Stomach (tissue), 8 donors: ENCODE measurements at regions not wholly inside any gene's neighbourhood (a gene's known extent, or its start where the extent isn't known, plus 50 kb on each side); places are given as distances from the start of the nearest gene placed in this dataset.
"Not testable (repeated sequence)": the region's sequence is repeated elsewhere in the genome, so short reads cannot be mapped to it uniquely, and the experiment has no call there.

ENCODE experiments used
- DNase-seq, 2 donors: peaks; one replicate each; pipeline versions ENCODE4 v3.0.0 to v3.0.0-alpha.2; 2013 to 2019
- H3K27ac ChIP-seq, 5 donors: fragments of 200-600 bp in 4 of 5; sonication (generic) in 4 of 5; one replicate each; pipeline ENCODE4 v1.5.1; 2013 to 2019; ENCODE audit warnings: mild to moderate bottlenecking in 1 of 5, moderate library complexity in 1 of 5
- H3K27me3 ChIP-seq, 3 donors: fragments of 200-600 bp; sonication (generic); one replicate each; pipeline ENCODE4 v1.5.1; 2017 to 2019; ENCODE audit warnings: mixed run types in 1 of 3
- H3K36me3 ChIP-seq, 4 donors: fragments of 200-600 bp; sonication (generic); 1 replicate in 3 of 4; 2 replicates in 1 of 4; pipeline ENCODE4 v1.5.1; 2016 to 2019
- H3K4me1 ChIP-seq, 4 donors: fragments of 200-600 bp; sonication (generic); one replicate each; pipeline ENCODE4 v1.5.1; 2016 to 2019
- H3K4me3 ChIP-seq, 4 donors: fragments of 200-600 bp; sonication (generic) in 3 of 4; one replicate each; pipeline ENCODE4 v1.5.1; 2016 to 2019; ENCODE audit warnings: mild to moderate bottlenecking in 1 of 4
- H3K9me3 ChIP-seq, 4 donors: fragments of 200-600 bp; sonication (generic); one replicate each; pipeline ENCODE4 v1.5.1; 2016 to 2019
- CTCF ChIP-seq, 7 experiments: fragments of 450-650 bp in 4 of 7; fragments of 200-600 bp in 3 of 7; sonication (generic) in 3 of 7; IDR thresholded peaks; one replicate each; pipeline ENCODE4 v1.5.1; 2016 to 2019; ENCODE audit warnings: antibody characterized with exemption in 7 of 7, control low read depth in 2 of 7, mild to moderate bottlenecking in 1 of 7
- EP300 ChIP-seq: sonication (generic); formaldehyde crosslinking; IDR thresholded peaks from one replicate; pipeline ENCODE4 v1.6.1; 2017; ENCODE audit warnings: antibody characterized with exemption
- POLR2A ChIP-seq, 4 donors: fragments of 450-650 bp; IDR thresholded peaks; one replicate each; pipeline ENCODE4 v1.6.1; 2016; ENCODE audit warnings: antibody characterized with exemption in 4 of 4, control low read depth in 2 of 4, mild to moderate bottlenecking in 1 of 4, moderate library complexity in 1 of 4
- POLR2AphosphoS5 ChIP-seq, 3 donors: sonication (generic); formaldehyde crosslinking; IDR thresholded peaks; one replicate each; pipeline ENCODE4 v1.6.1; 2016; ENCODE audit warnings: antibody characterized with exemption in 3 of 3
- WGBS, 5 donors: extraction: QIAGEN DNeasy Blood & Tissue Kit in 3 of 5; methylation state at CpG; one replicate each; pipeline versions ENCODE4 v1.1.5 to v1.1.7; 2013 to 2018; 5-methylcytosine and 5-hydroxymethylcytosine counted together
- intact Hi-C: fragments of 100-400 bp; cut with DNase I; formaldehyde crosslinking; loops from one replicate; pipeline ENCODE4 v1.15.1; 2023; ENCODE audit warnings: low total_unique reads
- donor health status: healthy with polysubstance abuse.
- donor health status: Bipolar disorder and iron deficiency.
- donor health status: healthy.

GRCh38 chr3:139123377-139124095 is 78.8 kb upstream of the PRR23C start:
- peaks cover 0 to 8% (median 0%) of the 10 kb centered on the region in 4 donors for H3K4me1 ChIP-seq
- 68 to 77% (median 75%) methylated on average over 10 of the region's 10 CpGs for WGBS, 5 donors
- intact Hi-C loops = no loop called here
- DNase-seq = no peak
- no peaks in the 10 kb centered on the region for H3K36me3 ChIP-seq
- no peak overlapping the region for H3K27ac ChIP-seq
- no peak overlapping the region for H3K4me3 ChIP-seq
- no peaks in the 10 kb centered on the region for H3K27me3 ChIP-seq
- no peak for TF ChIP-seq CTCF (IDR thresholded peaks at IDR 0.05)
- no peak for TF ChIP-seq POLR2A (IDR thresholded peaks at IDR 0.05)
- TF ChIP-seq EP300 = no peak
- TF ChIP-seq POLR2AphosphoS5 (IDR thresholded peaks at IDR 0.05) = no peak
- H3K9me3 ChIP-seq = no peaks in the 10 kb centered on the region

- no peak overlapping the region for H3K27ac ChIP-seq
- 43 to 78% (median 73%) methylated on average over 2 of the region's 2 CpGs for WGBS, 5 donors
- H3K9me3 ChIP-seq = no peaks in the 10 kb centered on the region
- intact Hi-C loops = no loop called here
- TF ChIP-seq CTCF (IDR thresholded peaks at IDR 0.05) (no peak), EP300 (no peak), POLR2A (IDR thresholded peaks at IDR 0.05) (no peak), POLR2AphosphoS5 (IDR thresholded peaks at IDR 0.05) (no peak)
- no peak for DNase-seq
- no peak overlapping the region for H3K4me3 ChIP-seq
- H3K27me3 ChIP-seq = no peaks in the 10 kb centered on the region
- no peaks in the 10 kb centered on the region for H3K36me3 ChIP-seq
- H3K4me1 ChIP-seq = peaks cover 0 to 8% (median 0%) of the 10 kb centered on the region in 4 donors
Measured at GRCh38 chr3:139124197-139124596, 79.5 kb upstream of the PRR23C start.

GRCh38 chr3:139127101-139127500 is 82.4 kb upstream of the PRR23C start:
- intact Hi-C loops = no loop called here

GRCh38 chr3:139127629-139128028 is 82.9 kb upstream of the PRR23C start:
- H3K27me3 ChIP-seq, H3K27ac ChIP-seq, H3K9me3 ChIP-seq, H3K4me3 ChIP-seq, intact Hi-C loops, DNase-seq, H3K4me1 ChIP-seq, H3K36me3 ChIP-seq: not testable (repeated sequence)
- WGBS, 5 donors = 94 to 97% (median 95%) methylated on average over 12 of the region's 12 CpGs

More at GRCh38 chr3:139127101-139127500, 82.4 kb upstream of the PRR23C start:
- H3K9me3 ChIP-seq = no peaks in the 10 kb centered on the region
- 65 to 88% (median 88%) methylated on average over 1 of the region's 1 CpG for whole genome bisulfite sequencing, 5 donors
- no peaks in the 10 kb centered on the region for H3K4me1 ChIP-seq
- DNase-seq = no peak
- no peaks in the 10 kb centered on the region for H3K27me3 ChIP-seq
- H3K27ac ChIP-seq = no peak overlapping the region
- no peaks in the 10 kb centered on the region for H3K36me3 ChIP-seq
- H3K4me3 ChIP-seq = no peak overlapping the region
- no peak for TF ChIP-seq POLR2AphosphoS5 (IDR thresholded peaks at IDR 0.05)
- TF ChIP-seq POLR2A (IDR thresholded peaks at IDR 0.05) = no peak
- no peak for TF ChIP-seq EP300
- TF ChIP-seq CTCF (IDR thresholded peaks at IDR 0.05) = no peak

- intact Hi-C loops = no loop called here
- Histone ChIP-seq H3K4me3 (no peak overlapping the region), H3K27me3 (no peaks in the 10 kb centered on the region), H3K4me1 (no peaks in the 10 kb centered on the region), H3K27ac (no peak overlapping the region), H3K36me3 (no peaks in the 10 kb centered on the region), H3K9me3 (no peaks in the 10 kb centered on the region)
- no peak for DNase-seq
- TF ChIP-seq EP300 (no peak), POLR2AphosphoS5 (IDR thresholded peaks at IDR 0.05) (no peak), POLR2A (IDR thresholded peaks at IDR 0.05) (no peak), CTCF (IDR thresholded peaks at IDR 0.05) (no peak)
- 74 to 93% (median 89%) methylated on average over 2 of the region's 2 CpGs for WGBS, 5 donors
Measured at GRCh38 chr3:139128803-139129202, 84.1 kb upstream of the PRR23C start.
